K562 (cell line): ENCODE measurements at regions not wholly inside any gene's neighbourhood (a gene's known extent, or its start where the extent isn't known, plus 50 kb on each side); places are given as distances from the start of the nearest gene placed in this dataset.
A peak's percentile ranks its signal among the peaks of the same experiment; 100 is the strongest.

ENCODE experiments used
- ATAC-seq: fragments of 200-7000 bp; cut with Tn5 transposase; 3 replicates; pipeline ENCODE4 v1.9.1; 2020; ENCODE audit warnings: moderate library complexity
- BruUV-seq: library from RNA; stranded (reverse); fragments of 400-500 nt; replicated peaks from 2 replicates; lab custom pipeline; 2021; lab: Mats Ljungman, UMichigan
- CTCF ChIA-PET: fragments of 300-600 bp; formaldehyde crosslinking; extraction: SDS; loops from one replicate; lab custom pipeline; 2021; ENCODE audit warnings: low intra/inter-chr PET ratio; lab: Yijun Ruan, JAX
- POLR2A ChIA-PET: fragments of 300-600, 350-650 bp; sonication (Branson Sonifier 250); formaldehyde crosslinking; extraction: SDS; loops from one replicate; lab custom pipeline; 2021; ENCODE audit warnings: antibody characterized with exemption, inconsistent platforms; lab: Yijun Ruan, JAX
- DNase-seq, 4 experiments: peaks; one replicate each; pipeline versions ENCODE4 v3.0.0 to v3.0.0-alpha.2; 2011 to 2018; ENCODE audit warnings: low spot score in 3 of 4, mixed read lengths in 3 of 4; ENCODE audit errors: extremely low read depth in 1 of 4
- FAIRE-seq: peaks from 2 replicates; lab custom pipeline; 2011; peaks lifted over from hg19 to GRCh38; lab: Jason Lieb, UNC
- H2AFZ ChIP-seq: 2 replicates; pipeline ENCODE4 v1.6.0; 2011; ENCODE audit warnings: low read depth, low read length, control low read depth, inconsistent platforms
- H3K27ac ChIP-seq: fragments of 200-600 bp; 3 replicates; pipeline ENCODE4 v1.8.0; 2011; ENCODE audit warnings: low read depth, mild to moderate bottlenecking, control low read depth, inconsistent platforms, low read length, moderate library complexity, mixed read lengths; ENCODE audit errors: extremely low read depth
- H3K27me3 ChIP-seq, 2 experiments: fragments of 300-600 bp in 1 of 2; 2 replicates in 1 of 2; 3 replicates in 1 of 2; pipeline versions ENCODE4 v1.6.0 to v1.8.0; 2011; ENCODE audit warnings: inconsistent platforms in 2 of 2, low read length in 2 of 2, mild to moderate bottlenecking in 1 of 2, mixed read lengths in 1 of 2, moderate library complexity in 1 of 2; ENCODE audit not compliant: control insufficient read depth in 2 of 2, insufficient read depth in 2 of 2
- H3K36me3 ChIP-seq: fragments of 300-600 bp; 3 replicates; pipeline ENCODE4 v1.8.0; 2011; ENCODE audit warnings: mild to moderate bottlenecking, low read length, inconsistent platforms; ENCODE audit not compliant: control insufficient read depth, insufficient read depth
- H3K4me1 ChIP-seq, 2 experiments: fragments of 200-600 bp in 1 of 2; replicated peaks in 1 of 2; 2 replicates in 1 of 2; 3 replicates in 1 of 2; pipeline versions ENCODE4 v1.5.1 to v1.8.0; 2011; ENCODE audit warnings: inconsistent platforms in 2 of 2, low read length in 2 of 2, mild to moderate bottlenecking in 1 of 2, mixed read lengths in 1 of 2, moderate library complexity in 1 of 2; ENCODE audit not compliant: control insufficient read depth in 2 of 2, insufficient read depth in 2 of 2
- H3K4me2 ChIP-seq: 2 replicates; pipeline ENCODE4 v1.6.1; 2011; ENCODE audit warnings: low read length, control low read depth, inconsistent platforms, mixed read lengths; ENCODE audit not compliant: insufficient read depth
- H3K4me3 ChIP-seq: fragments of 200-600 bp; sonication (generic), shearing (Covaris generic); 2 replicates; pipeline ENCODE4 v1.5.1; 2016; ENCODE audit warnings: control low read depth, inconsistent platforms
- H3K79me2 ChIP-seq: fragments of 200-600 bp; 3 replicates; pipeline ENCODE4 v1.8.0; 2011; ENCODE audit warnings: low read length, inconsistent platforms; ENCODE audit not compliant: control insufficient read depth, insufficient read depth
- H3K9ac ChIP-seq, 2 experiments: 2 replicates each; pipeline versions ENCODE4 v1.6.0 to v1.6.1; 2011; ENCODE audit warnings: low read depth in 2 of 2, low read length in 2 of 2, control low read depth in 1 of 2, inconsistent platforms in 1 of 2, mild to moderate bottlenecking in 1 of 2, mixed read lengths in 1 of 2; ENCODE audit not compliant: insufficient read depth in 1 of 2
- H3K9me1 ChIP-seq: one replicate; pipeline ENCODE4 v1.6.0; 2011; ENCODE audit warnings: inconsistent platforms, mild to moderate bottlenecking, low read length, moderate library complexity; ENCODE audit not compliant: control insufficient read depth, insufficient read depth
- H3K9me3 ChIP-seq: replicated peaks from 2 replicates; pipeline ENCODE4 v1.5.1; 2011; ENCODE audit warnings: low read depth, low read length, inconsistent platforms; ENCODE audit not compliant: control insufficient read depth, insufficient read depth
- H4K20me1 ChIP-seq: replicated peaks from 2 replicates; pipeline ENCODE4 v1.6.1; 2011; ENCODE audit warnings: low read length, inconsistent platforms, mixed read lengths; ENCODE audit not compliant: control insufficient read depth, insufficient read depth
- CREB1 ChIP-seq, 2 experiments: sonication (generic) in 1 of 2; formaldehyde crosslinking in 1 of 2; IDR thresholded peaks; 2 replicates each; pipeline versions ENCODE4 v1.6.1 to v1.8.0; 2012 to 2022; ENCODE audit warnings: inconsistent platforms in 1 of 2, mild to moderate bottlenecking in 1 of 2, missing genetic modification reagents in 1 of 2, moderate library complexity in 1 of 2
- CTBP1 ChIP-seq: fragments of 450-650 bp; IDR thresholded peaks from 2 replicates; pipeline ENCODE4 v1.6.1; 2016; ENCODE audit warnings: borderline replicate concordance
- ELF4 ChIP-seq: fragments of 450-650 bp; formaldehyde crosslinking; IDR thresholded peaks from 2 replicates; pipeline ENCODE4 v1.4.0; 2022; ENCODE audit warnings: missing genetic modification characterization
- HOMEZ ChIP-seq: fragments of 250-450 bp; sonication (Bioruptor Pico); IDR thresholded peaks from 2 replicates; pipeline ENCODE4 v1.4.0; 2020; ENCODE audit warnings: mild to moderate bottlenecking, moderate library complexity
- MBD2 ChIP-seq: sonication (generic); IDR thresholded peaks from 2 replicates; pipeline ENCODE4 v1.6.1; 2016; ENCODE audit warnings: low read depth, borderline replicate concordance
- MCM7 ChIP-seq, 2 experiments: fragments of 450-650 bp; IDR thresholded peaks; 2 replicates each; pipeline ENCODE4 v1.6.1; 2016 to 2018
- U2AF1 ChIP-seq: fragments of 200-400 bp; formaldehyde crosslinking; optimal IDR thresholded peaks from 2 replicates; pipeline ENCODE3; 2017; ENCODE audit warnings: mild to moderate bottlenecking, low read depth, low read length, moderate library complexity
- WGBS: fragments of 100-300 bp; shearing (Covaris generic); methylation state at CpG from one replicate; pipeline ENCODE4 v1.1.6; 2016; ENCODE audit warnings: low coverage, mixed read lengths; ENCODE audit not compliant: insufficient coverage; ENCODE audit errors: missing lambda C conversion rate; 5-methylcytosine and 5-hydroxymethylcytosine counted together
- in situ Hi-C: fragments of 300-500 bp; cut with MboI; formaldehyde crosslinking; loops from 4 replicates; pipeline ENCODE4 v1.15.0; 2018; ENCODE audit warnings: inconsistent platforms, mixed read lengths
- intact Hi-C: fragments of 100-400 bp; cut with micrococcal nuclease; formaldehyde crosslinking; loops from 2 replicates; pipeline ENCODE4 v1.14.2; 2022
- TF ChIP-seq, protein P1 (sequence below): fragments of 450-650 bp; formaldehyde crosslinking; IDR thresholded peaks from 2 replicates; pipeline ENCODE4 v1.4.0; 2020; ENCODE audit warnings: mild to moderate bottlenecking, mixed read lengths

GRCh38 chr6:50353603-50354002, 303.9 kb upstream of the DEFB112 start (continued):
- TF ChIP-seq HOMEZ (CRISPR knock-in tag) (no peak), MBD2 (no peak), CREB1 (IDR thresholded peaks at IDR 0.05) (no peak), CREB1 (CRISPR knock-in tag; IDR thresholded peaks at IDR 0.05) (no peak), MCM7 (IDR thresholded peaks at IDR 0.05) (no peak), ELF4 (CRISPR knock-in tag) (no peak), U2AF1 (no peak)

DNA sequence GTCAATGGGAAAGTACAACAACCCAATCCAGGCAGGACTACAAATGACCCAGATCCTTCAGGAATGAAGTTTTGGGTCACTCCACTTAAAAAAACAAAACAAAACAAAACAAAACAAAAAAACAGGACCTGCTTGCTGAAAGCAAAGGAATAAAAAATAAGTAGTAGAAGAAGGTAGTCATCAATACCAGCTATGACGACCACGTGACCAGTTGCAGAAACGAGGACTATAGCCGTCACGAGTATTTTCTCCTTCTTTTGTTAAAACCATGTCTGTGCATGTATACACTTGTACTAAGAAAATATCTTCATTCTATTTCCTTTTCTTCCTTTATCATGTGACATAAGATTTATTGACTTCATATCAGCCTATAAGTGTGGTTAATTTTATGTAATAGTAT, 308.4 kb upstream of the DEFB112 start:
- intact Hi-C loops: no loop called here
- no peak for FAIRE-seq
- Histone ChIP-seq H4K20me1 (no peaks in the 10 kb centered on the region), H2AFZ (no peak overlapping the region), H3K79me2 (no peaks in the 10 kb centered on the region), H3K4me2 (no peak overlapping the region), H3K36me3 (no peaks in the 10 kb centered on the region), H3K4me3 (no peak overlapping the region), H3K9me3 (0 out of 2 replicates have a peak, but pooled peaks cover 3% of the 10 kb centered on the region), H3K9ac (no peak overlapping the region), H3K9me1 (no peaks in the 10 kb centered on the region), H3K4me1 (no peaks in the 10 kb centered on the region), H3K27me3 (no peaks in the 10 kb centered on the region), H3K27ac (no peak overlapping the region)
- ChIA-PET POLR2A (no interaction called here), CTCF (no interaction called here)
- DNase-seq: no peak
- TF ChIP-seq, protein P1, sequence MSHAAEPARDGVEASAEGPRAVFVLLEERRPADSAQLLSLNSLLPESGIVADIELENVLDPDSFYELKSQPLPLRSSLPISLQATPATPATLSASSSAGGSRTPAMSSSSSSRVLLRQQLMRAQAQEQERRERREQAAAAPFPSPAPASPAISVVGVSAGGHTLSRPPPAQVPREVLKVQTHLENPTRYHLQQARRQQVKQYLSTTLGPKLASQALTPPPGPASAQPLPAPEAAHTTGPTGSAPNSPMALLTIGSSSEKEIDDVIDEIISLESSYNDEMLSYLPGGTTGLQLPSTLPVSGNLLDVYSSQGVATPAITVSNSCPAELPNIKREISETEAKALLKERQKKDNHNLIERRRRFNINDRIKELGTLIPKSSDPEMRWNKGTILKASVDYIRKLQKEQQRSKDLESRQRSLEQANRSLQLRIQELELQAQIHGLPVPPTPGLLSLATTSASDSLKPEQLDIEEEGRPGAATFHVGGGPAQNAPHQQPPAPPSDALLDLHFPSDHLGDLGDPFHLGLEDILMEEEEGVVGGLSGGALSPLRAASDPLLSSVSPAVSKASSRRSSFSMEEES (CRISPR knock-in tag): peak; percentile 63
- TF ChIP-seq CTBP1: no peak
- WGBS: 0% methylated on average over 5 of the region's 5 CpGs
- no TSS peak for BruUV-seq
- in situ Hi-C loops: no loop called here
- ATAC-seq: no peak
